NCI-H510A treated with DMSO at 0.1 percent for 48 hours (cell line): ENCODE measurements at regions not wholly inside any gene's neighbourhood (a gene's known extent, or its start where the extent isn't known, plus 50 kb on each side); places are given as distances from the start of the nearest gene placed in this dataset.

Source experiments
- DNase-seq: peaks from one replicate; lab custom pipeline; 2025; lab: John Stamatoyannopoulos, UW

GRCh38 chr10:108241166-108241565 is 1076.7 kb upstream of the SORCS1 start:
- no peak for DNase-seq

- no peak for DNase-seq
These were observed 1073.8 kb upstream of the SORCS1 start for GRCh38 chr10:108238261-108238660.

GRCh38 chr10:108230478-108231170 is 1066.1 kb upstream of the SORCS1 start:
- no peak for DNase-seq

GRCh38 chr10:108208732-108209131 is 1044.2 kb upstream of the SORCS1 start:
- DNase-seq: no peak

GRCh38 chr10:108208038-108208437 is 1043.5 kb upstream of the SORCS1 start:
- no peak for DNase-seq

- no peak for DNase-seq
These were observed 1040.2 kb upstream of the SORCS1 start for GRCh38 chr10:108204528-108205305.

- DNase-seq: no peak
These were observed 1039.5 kb upstream of the SORCS1 start for GRCh38 chr10:108203905-108204527.

GRCh38 chr10:108187408-108188012 is 1023.0 kb upstream of the SORCS1 start:
- no peak for DNase-seq

GRCh38 chr10:108184114-108184513 is 1019.6 kb upstream of the SORCS1 start:
- DNase-seq: no peak

- no peak for DNase-seq
These were observed 1016.4 kb upstream of the SORCS1 start for GRCh38 chr10:108180878-108181277.

GRCh38 chr10:108169846-108170245 is 1005.3 kb upstream of the SORCS1 start:
- no peak for DNase-seq

GRCh38 chr10:108167766-108168165 is 1003.3 kb upstream of the SORCS1 start:
- no peak for DNase-seq

GRCh38 chr10:108166401-108166800 is 1001.9 kb upstream of the SORCS1 start:
- DNase-seq: no peak

- DNase-seq: no peak
These were observed 982.8 kb upstream of the SORCS1 start for GRCh38 chr10:108147346-108147745.

- no peak for DNase-seq
These were observed 976.6 kb upstream of the SORCS1 start for GRCh38 chr10:108141064-108141463.

GRCh38 chr10:108132303-108132702 is 967.8 kb upstream of the SORCS1 start:
- DNase-seq: no peak

- no peak for DNase-seq
These were observed 966.1 kb upstream of the SORCS1 start for GRCh38 chr10:108130575-108130974.

- DNase-seq: no peak
These were observed 947.7 kb upstream of the SORCS1 start for GRCh38 chr10:108112218-108112617.

- no peak for DNase-seq
These were observed 940.1 kb upstream of the SORCS1 start for GRCh38 chr10:108104551-108105156.

GRCh38 chr10:108097258-108097657 is 932.8 kb upstream of the SORCS1 start:
- no peak for DNase-seq

GRCh38 chr10:108095932-108096925 is 931.7 kb upstream of the SORCS1 start:
- DNase-seq: no peak
